ENCODE measurements at regions not wholly inside any gene's neighbourhood (a gene's known extent, or its start where the extent isn't known, plus 50 kb on each side); places are given as distances from the start of the nearest gene placed in this dataset.

DNA sequence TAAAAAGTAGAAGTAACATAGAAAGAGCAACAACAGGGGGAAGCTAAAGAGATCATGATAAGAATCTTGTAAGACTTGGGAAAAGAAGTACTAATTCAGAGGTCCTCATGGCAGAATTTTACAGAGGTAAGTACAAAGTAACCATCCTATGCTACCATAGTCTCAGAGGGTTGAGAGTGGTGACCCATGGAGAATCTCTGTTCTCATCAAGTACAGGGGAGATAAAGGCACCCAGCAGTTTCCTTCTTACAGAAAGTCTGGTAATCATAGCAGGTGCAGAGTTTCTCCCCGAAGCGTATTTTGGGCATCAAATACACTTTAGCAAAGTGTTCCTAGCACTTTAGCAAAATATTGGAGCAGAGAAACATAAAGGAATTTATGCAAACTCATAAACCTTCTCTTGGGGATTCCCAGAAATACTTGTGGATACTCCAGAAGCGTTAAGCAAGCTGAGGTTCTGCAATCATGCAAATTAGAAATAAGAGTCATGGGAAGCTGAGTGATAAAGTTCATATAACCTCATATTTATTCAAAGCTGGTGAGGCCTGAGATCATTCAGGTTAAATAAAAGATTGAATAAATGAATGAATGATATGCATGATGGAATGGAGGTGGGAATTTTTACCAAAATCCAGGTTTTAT lies 101.0 kb upstream of the SMC2 start:
- H4K20me1 ChIP-seq (ENCODE audit: control insufficient read depth, extremely low read depth, insufficient read depth, low read length) = no peaks in the 10 kb centered on the region
- H3K27me3 ChIP-seq (ENCODE audit: control insufficient read depth, extremely low read depth, insufficient read depth, low read length) = no peaks in the 10 kb centered on the region
- no peak for DNase-seq (ENCODE audit: low read depth, low spot score)
- no peak overlapping the region for H3K27ac ChIP-seq (ENCODE audit: control insufficient read depth, insufficient read depth, low read length)
- H3K4me1 ChIP-seq (ENCODE audit: control insufficient read depth, extremely low read depth, insufficient read depth, low read length) = no peaks in the 10 kb centered on the region
- H3K79me2 ChIP-seq (ENCODE audit: control insufficient read depth, insufficient read depth, low read length) = no peaks in the 10 kb centered on the region
- no peaks in the 10 kb centered on the region for H3K9me1 ChIP-seq (ENCODE audit: control insufficient read depth, extremely low read depth, insufficient read depth, low read length)
- TF ChIP-seq EZH2 (IDR thresholded peaks at IDR 0.05; ENCODE audit: low read length) = no peak
- TF ChIP-seq, protein P1, sequence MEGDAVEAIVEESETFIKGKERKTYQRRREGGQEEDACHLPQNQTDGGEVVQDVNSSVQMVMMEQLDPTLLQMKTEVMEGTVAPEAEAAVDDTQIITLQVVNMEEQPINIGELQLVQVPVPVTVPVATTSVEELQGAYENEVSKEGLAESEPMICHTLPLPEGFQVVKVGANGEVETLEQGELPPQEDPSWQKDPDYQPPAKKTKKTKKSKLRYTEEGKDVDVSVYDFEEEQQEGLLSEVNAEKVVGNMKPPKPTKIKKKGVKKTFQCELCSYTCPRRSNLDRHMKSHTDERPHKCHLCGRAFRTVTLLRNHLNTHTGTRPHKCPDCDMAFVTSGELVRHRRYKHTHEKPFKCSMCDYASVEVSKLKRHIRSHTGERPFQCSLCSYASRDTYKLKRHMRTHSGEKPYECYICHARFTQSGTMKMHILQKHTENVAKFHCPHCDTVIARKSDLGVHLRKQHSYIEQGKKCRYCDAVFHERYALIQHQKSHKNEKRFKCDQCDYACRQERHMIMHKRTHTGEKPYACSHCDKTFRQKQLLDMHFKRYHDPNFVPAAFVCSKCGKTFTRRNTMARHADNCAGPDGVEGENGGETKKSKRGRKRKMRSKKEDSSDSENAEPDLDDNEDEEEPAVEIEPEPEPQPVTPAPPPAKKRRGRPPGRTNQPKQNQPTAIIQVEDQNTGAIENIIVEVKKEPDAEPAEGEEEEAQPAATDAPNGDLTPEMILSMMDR (optimal IDR thresholded peaks at IDR 0.05 in 1 of 3, IDR thresholded peaks at IDR 0.05 in 1 of 3, conservative IDR thresholded peaks at IDR 0.05 in 1 of 3; ENCODE audit: extremely low read depth in 1 of 3, insufficient read depth in 2 of 3, low read length in 3 of 3) = no peak
- no peak overlapping the region for H3K4me2 ChIP-seq (ENCODE audit: control insufficient read depth, extremely low read depth, insufficient read depth, low read depth, low read length)
- FAIRE-seq = no peak
- H3K9me3 ChIP-seq (ENCODE audit: control insufficient read depth, low read depth, low read length) = no peaks in the 10 kb centered on the region
- no peaks in the 10 kb centered on the region for H3K36me3 ChIP-seq (ENCODE audit: control insufficient read depth in 2 of 2, extremely low read depth in 1 of 2, insufficient read depth in 2 of 2, low read length in 2 of 2)
- dilution Hi-C loops (cut with MboI; ENCODE audit: extremely low pct_ligation_motif_present, low sequenced_read_pairs) = no loop called here
- H2AFZ ChIP-seq (ENCODE audit: control insufficient read depth, low read length) = no peak overlapping the region
- no peak overlapping the region for H3K4me3 ChIP-seq (ENCODE audit: control insufficient read depth in 2 of 3, extremely low read depth in 1 of 3, insufficient read depth in 2 of 3, low read depth in 1 of 3, low read length in 3 of 3)
- no peak overlapping the region for H3K9ac ChIP-seq (ENCODE audit: control insufficient read depth, extremely low read depth, insufficient read depth, low read length)

DNA sequence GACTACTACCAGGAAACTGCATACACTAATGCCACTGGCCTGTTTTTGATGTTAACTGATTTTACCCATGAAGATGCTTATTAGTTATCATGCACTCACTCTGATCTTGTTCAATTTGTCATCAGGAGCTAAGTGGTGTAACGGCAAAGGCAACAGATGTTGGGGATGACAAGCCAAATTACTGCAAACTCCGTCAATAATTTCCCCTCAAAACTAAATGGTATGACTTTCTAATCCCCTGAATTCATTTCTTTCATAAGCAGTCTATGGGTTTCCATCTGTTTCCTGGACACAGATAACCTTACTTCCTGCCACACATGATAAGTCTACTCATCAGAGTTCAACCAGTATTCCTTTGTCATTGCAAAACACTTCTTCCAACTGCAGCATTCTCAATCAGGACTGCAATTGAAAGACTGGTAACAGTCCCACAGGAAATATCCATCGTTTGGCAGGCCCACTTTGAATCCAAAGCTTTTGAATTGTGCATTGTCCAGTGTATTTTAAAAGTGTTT lies 96.2 kb upstream of the SMC2 start:
- Histone ChIP-seq H2AFZ (ENCODE audit: control insufficient read depth, low read length) (no peak overlapping the region), H3K27ac (ENCODE audit: control insufficient read depth, insufficient read depth, low read length) (no peak overlapping the region), H3K9ac (ENCODE audit: control insufficient read depth, extremely low read depth, insufficient read depth, low read length) (no peak overlapping the region), H3K4me2 (ENCODE audit: control insufficient read depth, extremely low read depth, insufficient read depth, low read depth, low read length) (no peak overlapping the region), H3K79me2 (ENCODE audit: control insufficient read depth, insufficient read depth, low read length) (no peaks in the 10 kb centered on the region), H3K4me3 (ENCODE audit: control insufficient read depth in 2 of 3, extremely low read depth in 1 of 3, insufficient read depth in 2 of 3, low read depth in 1 of 3, low read length in 3 of 3) (no peak overlapping the region), H3K36me3 (ENCODE audit: control insufficient read depth in 2 of 2, extremely low read depth in 1 of 2, insufficient read depth in 2 of 2, low read length in 2 of 2) (no peaks in the 10 kb centered on the region), H3K27me3 (ENCODE audit: control insufficient read depth, extremely low read depth, insufficient read depth, low read length) (no peaks in the 10 kb centered on the region), H3K4me1 (ENCODE audit: control insufficient read depth, extremely low read depth, insufficient read depth, low read length) (no peaks in the 10 kb centered on the region), H3K9me3 (ENCODE audit: control insufficient read depth, low read depth, low read length) (no peaks in the 10 kb centered on the region), H4K20me1 (ENCODE audit: control insufficient read depth, extremely low read depth, insufficient read depth, low read length) (no peaks in the 10 kb centered on the region), H3K9me1 (ENCODE audit: control insufficient read depth, extremely low read depth, insufficient read depth, low read length) (no peaks in the 10 kb centered on the region)
- FAIRE-seq (no peak), DNase-seq (ENCODE audit: low read depth, low spot score) (no peak)
- TF ChIP-seq EZH2 (IDR thresholded peaks at IDR 0.05; ENCODE audit: low read length) = no peak
- TF ChIP-seq, protein P1 (optimal IDR thresholded peaks at IDR 0.05 in 1 of 3, IDR thresholded peaks at IDR 0.05 in 1 of 3, conservative IDR thresholded peaks at IDR 0.05 in 1 of 3; ENCODE audit: extremely low read depth in 1 of 3, insufficient read depth in 2 of 3, low read length in 3 of 3) = no peak
- dilution Hi-C loops (cut with MboI; ENCODE audit: extremely low pct_ligation_motif_present, low sequenced_read_pairs) = no loop called here

All from keratinocyte (primary cell).